GM18868 (cell line): ENCODE measurements at regions not wholly inside any gene's neighbourhood (a gene's known extent, or its start where the extent isn't known, plus 50 kb on each side); places are given as distances from the start of the nearest gene placed in this dataset.

Experiments used
- ATAC-seq: cut with Tn5 transposase; IDR thresholded peaks from one replicate; pipeline ENCODE4 v1.9.1; 2021; ENCODE audit warnings: mild to moderate bottlenecking, moderate library complexity; ENCODE audit not compliant: unreplicated experiment

- ATAC-seq, result no peak
Measured at GRCh38 chr4:52231526-52231925, 180.4 kb downstream of the SPATA18 start.

GRCh38 chr4:52234561-52235440, 183.7 kb downstream of the SPATA18 start:
- ATAC-seq, result no peak

DNA sequence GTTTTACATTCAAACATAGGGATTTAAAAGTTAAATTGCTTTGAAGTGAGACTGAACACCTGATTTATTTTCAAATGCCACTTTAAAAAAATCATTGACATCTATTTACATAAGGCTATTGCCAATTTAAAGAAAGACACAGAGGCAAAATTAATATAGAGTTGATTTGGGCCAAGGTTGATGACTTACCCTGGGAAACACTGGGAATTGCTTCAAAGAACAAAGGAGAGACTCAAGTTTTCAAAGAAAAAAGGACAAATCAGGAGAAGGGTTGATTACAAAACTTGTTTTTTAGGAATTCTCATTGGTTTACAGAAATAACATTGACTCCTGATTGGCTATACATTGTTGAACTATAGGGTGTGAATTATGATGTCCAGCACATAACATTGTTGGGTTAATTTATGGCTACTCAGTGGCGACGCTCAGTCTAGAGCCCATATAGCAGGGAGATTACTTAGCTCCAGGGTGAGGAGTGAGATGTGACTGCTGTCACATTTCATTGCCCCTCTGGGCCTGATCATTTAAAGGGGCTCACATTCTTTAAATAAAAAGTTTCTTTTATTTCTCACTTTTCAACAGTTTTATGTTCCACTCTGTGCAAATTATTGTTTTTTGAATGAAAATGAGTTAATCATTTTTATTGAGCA, 184.6 kb downstream of the SPATA18 start:
- no peak for ATAC-seq

- no peak for ATAC-seq
Measured at GRCh38 chr4:52241916-52242315, 190.8 kb downstream of the SPATA18 start.

GRCh38 chr4:52243367-52243766, 192.3 kb downstream of the SPATA18 start:
- no peak for ATAC-seq

DNA sequence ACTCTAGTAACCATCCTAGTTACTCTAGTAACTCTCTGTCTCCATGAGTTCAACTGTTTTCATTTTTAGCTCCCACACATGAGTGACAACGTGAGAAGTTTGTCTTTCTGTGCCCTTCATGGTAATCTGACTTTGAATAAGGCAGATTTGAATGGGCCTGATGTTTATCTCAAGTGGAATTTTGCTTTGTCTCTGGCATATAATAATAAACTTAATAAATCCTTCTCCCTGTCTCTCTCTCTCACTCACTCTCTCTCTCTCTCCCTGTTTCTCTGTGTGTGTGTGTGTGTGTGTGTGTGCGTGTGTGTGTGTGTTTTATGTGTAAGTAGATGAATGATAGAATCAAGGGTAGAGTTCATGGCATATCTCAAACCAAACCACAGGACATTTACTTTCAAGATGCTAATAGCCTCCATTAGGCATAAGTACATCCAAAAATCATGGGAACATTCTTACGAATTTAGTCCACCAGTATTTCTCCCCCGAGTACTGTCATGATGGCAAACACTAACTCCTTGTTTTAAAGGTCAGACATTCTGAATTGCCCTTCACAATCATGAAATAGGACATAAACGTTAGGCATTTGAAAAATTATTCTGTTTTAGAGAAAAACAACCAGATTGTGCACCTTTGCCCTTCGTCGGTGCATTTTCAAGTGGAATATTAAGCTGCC, 193.1 kb downstream of the SPATA18 start:
- no peak for ATAC-seq

GRCh38 chr4:52244848-52245247, 193.7 kb downstream of the SPATA18 start:
- ATAC-seq, result no peak

DNA sequence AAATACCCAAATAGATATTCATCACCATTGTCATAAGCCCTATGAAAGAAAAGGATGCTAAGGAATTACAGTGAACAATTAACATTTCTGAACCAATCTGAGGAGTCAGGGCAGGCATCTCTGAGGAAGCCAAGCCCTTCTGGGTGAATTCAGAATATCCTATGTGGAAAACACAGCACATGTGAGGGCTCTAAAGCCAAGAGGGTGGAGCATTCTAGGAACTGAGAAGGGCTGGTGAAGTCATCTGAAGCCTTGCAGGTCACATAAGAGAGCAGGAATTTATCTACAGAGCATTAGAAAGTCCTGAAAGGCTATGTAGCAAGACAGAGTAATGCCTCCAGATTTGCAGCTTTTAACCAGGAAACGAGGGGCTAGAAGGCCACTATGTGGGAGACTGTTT, 195.7 kb downstream of the SPATA18 start:
- no peak for ATAC-seq

GRCh38 chr4:52247941-52248340, 196.8 kb downstream of the SPATA18 start:
- no peak for ATAC-seq

GRCh38 chr4:52248820-52249219, 197.7 kb downstream of the SPATA18 start:
- ATAC-seq, result no peak

GRCh38 chr4:52249581-52249980, 198.5 kb downstream of the SPATA18 start:
- ATAC-seq, result no peak

- ATAC-seq, result no peak
Measured at GRCh38 chr4:52250154-52250553, 199.1 kb downstream of the SPATA18 start.

DNA sequence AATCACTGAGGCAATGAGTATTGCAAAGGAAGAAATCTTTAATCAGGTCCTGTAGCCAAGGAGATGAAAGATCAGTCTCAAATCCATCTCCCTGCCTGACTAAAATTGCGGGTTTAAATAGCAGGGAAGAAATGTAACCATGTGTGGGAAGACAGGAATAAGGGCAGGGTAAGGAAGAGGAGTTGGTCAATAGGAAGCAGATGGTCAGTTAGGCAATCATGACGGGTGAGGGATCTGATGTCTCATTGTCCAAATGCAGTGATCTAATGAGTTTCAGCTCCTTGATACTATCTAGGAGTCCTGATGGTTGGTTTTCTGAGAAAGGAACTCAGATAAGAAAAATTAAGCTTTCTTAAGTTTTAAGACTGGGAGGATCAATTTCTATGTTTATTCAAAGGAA, 200.8 kb downstream of the SPATA18 start:
- ATAC-seq, result no peak

DNA sequence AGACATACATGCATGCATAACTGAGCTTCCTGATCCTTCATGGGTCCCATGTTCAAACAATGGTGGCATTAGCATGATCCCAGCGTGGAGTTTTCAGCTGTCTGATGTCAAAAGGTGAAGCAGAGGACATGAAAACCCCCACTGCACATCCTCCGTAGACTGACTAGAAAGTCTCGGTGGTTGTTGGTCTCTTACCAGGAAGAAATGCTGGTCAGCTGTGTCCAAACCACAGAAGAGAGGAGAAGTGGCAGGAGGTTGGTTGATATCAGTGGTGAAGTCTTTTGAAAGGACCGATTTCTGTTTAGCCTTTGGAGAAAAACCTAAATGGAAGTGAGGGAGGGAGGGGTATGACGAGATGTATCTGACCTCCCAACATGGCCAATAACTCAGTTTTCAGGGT, 201.9 kb downstream of the SPATA18 start:
- ATAC-seq, result no peak

DNA sequence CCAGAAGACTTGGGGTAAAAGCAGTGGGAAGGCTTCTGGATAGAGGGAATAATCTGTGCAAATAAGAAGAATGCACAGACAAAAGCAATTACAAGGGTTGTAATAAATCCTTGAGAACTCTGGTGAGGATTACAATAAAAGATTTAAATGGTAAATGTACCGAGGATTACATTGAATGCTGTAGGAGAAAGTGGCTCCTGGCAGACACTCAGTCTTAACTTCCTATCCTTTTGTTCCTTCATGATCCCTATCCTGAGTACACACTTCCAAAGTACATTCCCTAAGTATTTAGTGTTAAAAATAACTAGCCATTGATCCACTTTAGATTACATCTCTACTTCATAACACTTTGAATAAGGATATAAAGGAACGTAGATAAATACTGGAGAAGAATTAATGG, 205.4 kb downstream of the SPATA18 start:
- ATAC-seq, result no peak

DNA sequence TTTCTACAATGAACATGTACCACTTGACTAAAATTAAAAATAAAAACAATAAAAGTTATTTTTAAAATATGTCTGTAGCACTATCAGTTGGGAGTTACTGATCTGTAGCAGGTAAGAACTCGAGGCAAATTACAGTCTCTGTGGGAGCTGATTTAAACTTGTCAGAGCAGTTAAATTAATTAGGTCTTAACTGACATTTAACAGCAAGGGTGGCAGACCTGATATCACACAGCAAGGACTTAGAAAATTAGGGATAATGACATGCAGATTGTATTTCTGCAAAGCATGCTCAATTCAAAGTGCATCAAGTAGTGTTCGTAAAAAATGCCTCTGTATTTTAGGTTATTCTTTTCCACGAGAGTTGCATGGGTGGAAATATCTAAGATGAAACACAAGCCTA, 208.9 kb downstream of the SPATA18 start:
- no peak for ATAC-seq

DNA sequence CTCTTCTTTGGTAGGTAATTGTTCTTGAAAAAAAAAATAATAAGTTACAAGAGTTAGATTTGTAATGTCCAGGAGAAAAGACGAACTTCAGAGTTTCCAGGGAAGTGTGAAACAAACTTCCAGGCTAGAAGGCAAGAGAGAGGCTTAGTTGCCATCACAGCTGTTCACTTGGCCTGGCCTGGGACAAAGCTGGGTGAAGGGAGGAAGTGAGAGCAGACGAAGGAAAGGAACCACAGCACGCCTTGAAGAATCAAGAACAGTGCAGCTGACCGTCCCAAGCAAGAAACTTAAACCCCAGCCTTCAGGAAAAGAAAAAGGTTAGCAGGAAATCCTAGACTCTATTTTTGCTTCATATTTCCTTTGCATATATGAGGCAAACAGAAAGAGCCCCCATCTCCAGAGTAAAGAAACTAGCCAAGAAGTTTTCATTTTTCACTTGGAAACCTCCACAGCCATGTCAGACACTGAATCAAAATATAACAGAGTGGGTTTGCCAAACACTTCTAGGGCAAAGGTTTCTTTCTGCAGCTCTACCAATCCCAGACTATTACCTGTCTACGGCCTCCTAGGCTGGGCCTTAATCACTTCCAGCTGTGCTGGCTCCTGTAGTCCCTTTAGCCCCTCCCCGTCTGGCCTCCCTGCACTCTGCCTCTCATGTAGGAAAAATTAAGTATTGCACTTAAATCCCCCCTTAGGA, 209.6 kb downstream of the SPATA18 start:
- no peak for ATAC-seq

- no peak for ATAC-seq
Measured at GRCh38 chr4:52263607-52264006, 212.5 kb downstream of the SPATA18 start.

- ATAC-seq, result no peak
Measured at GRCh38 chr4:52265781-52266525, 214.8 kb downstream of the SPATA18 start.

GRCh38 chr4:52266537-52267137, 215.5 kb downstream of the SPATA18 start:
- ATAC-seq, result no peak
